ENCODE measurements at regions not wholly inside any gene's neighbourhood (a gene's known extent, or its start where the extent isn't known, plus 50 kb on each side); places are given as distances from the start of the nearest gene placed in this dataset.
"Not testable (repeated sequence)": the region's sequence is repeated elsewhere in the genome, so short reads cannot be mapped to it uniquely, and the experiment has no call there.

- no peak for DNase-seq
Measured at GRCh38 chr5:17896605-17897004, 262.3 kb downstream of the TAF11L14 start.

DNA sequence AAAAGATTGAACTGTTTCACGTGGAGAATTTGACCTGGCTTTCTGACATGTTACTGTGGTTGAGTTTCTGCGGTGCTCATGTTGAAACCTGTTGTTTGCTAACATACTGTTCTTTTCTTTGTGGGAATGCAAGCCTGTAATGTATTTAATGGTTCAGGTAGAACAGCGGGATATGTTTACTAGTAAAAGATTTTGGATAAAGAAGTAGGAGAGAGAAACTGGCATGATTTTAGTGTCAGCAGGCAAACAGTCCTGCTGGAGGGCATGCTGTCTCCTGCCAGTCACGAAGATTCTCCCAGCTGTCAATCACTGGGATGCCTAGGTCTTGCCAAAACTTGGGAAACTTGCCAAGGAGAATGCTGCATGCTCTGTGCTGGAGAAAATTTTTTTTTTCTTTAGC, 263.5 kb downstream of the TAF11L14 start:
- DNase-seq, result no peak

GRCh38 chr5:17898766-17899165, 264.5 kb downstream of the TAF11L14 start:
- DNase-seq, result no peak

DNA sequence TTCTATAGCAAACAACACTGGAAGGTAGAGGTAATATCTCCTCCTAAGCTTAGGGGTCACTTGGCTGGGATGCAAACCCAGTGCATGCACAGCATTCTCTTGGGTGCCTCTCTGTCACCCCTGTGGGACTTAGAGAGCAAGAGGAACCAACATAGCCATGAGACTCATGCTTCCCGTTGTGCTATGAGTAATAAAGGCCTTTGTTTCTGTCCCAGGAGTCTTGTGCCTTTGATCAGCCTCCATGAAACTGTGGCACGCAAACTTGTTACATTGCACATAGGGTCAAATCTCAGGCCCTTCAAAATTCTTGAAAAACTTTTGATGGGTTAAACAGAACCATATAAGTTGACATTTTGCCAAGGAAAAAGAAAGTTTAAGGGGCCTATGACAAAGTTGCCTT, 272.8 kb downstream of the TAF11L14 start:
- no peak for DNase-seq

GRCh38 chr5:17910318-17910717, 276.1 kb downstream of the TAF11L14 start:
- DNase-seq, result no peak

GRCh38 chr5:17912794-17913193, 278.5 kb downstream of the TAF11L14 start:
- DNase-seq, result no peak

DNA sequence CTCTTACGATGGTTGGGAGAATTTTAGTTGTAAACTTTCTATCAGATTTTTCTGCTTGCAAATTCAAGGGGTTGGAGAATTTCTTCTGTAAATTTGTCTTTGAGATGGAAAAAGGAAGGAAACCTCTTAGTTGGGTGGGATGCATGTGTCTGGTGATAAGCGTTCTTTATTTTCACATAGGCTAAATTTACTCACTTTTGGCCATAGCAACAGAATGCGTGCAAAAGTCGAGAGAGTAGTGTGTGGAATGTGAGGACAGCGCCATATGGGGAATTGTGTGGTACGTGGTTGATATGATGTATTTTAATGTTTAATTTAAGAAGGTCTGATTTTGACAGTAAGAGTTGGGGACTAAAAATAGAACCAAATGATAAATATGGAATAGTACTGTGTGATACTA, 282.2 kb downstream of the TAF11L14 start:
- no peak for DNase-seq

DNA sequence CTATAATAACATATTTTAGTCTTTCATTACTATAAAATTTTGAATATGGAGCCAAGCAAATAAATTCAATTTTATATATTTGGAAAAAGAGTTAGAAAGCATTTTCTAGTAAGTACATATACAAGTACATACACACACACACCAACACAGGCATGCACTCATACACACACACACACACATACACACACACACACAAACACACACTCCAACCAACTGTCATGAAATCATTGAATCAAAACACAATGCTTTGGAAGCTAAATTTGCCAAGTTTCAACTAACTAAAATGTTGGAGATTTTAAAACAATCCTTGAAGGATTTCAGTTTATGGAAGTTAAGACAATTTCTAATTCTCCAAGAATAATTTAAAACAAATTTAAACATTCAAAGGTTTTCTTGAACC, 283.2 kb downstream of the TAF11L14 start:
- DNase-seq, result no peak

DNA sequence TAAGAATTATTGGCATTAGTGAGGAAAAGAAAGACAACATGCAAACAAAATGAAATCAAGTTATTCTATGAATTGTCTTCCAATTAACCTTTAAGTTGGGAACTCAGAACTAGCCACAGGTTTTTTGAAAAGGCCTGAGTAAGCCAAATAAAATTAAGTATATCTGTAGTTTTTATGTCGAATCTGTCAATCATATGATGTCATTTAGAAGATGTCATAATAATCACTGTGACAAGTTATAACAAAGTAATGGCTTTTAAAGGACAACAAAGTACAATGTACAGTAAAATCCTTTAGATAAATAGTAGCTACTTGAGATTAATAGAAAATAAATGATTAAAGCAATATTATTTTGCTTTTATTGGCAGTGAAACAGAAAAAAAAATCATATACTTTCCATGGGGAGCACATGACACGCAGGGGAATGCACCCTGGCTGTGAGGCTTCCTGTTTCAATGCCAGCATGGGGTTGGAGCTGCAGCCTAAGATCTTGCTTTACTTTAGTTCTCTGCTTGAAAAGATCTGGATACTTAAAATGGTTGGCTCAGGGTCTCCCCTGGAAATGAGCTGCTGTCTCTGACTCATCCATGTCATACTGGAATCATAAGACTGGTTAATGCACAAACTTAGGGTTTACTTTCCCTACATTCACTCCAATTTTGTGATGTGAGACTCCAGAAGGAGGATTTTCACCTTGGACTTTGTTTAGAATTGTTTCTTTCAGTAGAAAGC, 284.3 kb downstream of the TAF11L14 start:
- no peak for DNase-seq

DNA sequence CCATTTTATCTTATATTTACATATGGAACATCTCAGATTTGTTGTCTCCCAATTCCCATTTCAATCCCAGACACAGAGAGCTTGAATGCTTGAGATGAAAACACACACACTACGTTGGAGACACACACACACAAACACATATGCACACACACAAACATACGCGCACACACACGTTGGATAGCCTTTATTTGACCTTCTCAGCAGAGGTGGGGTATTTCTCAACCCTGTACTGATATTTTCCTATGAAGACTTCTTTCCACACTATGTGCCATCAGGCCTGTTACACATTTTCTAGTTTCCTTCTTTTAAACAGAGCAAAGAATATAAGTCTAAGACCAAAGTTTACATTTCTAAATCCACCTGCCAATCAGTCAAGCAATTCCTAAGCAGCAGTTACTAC, 291.0 kb downstream of the TAF11L14 start:
- no peak for DNase-seq

GRCh38 chr5:17928581-17928981, 294.3 kb downstream of the TAF11L14 start:
- DNase-seq, result no peak

DNA sequence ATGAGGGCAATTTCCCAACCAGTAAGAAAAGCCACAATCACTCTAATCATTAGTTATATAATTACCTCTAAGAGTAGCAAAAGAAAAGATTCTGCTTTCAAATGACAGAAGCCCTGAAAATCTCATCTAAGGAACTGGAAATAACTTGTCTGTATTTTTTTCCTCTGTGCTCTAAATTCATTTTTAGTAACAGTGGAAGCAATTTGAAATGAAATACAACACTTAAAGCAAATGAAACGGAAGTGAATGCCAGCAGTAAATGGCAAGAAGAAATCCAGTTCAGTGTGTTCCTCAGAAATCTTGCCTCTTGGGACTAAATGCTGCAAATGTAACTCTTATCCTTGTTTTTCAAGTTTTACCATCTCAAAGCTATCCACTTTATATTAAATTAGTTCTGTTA, 294.9 kb downstream of the TAF11L14 start:
- DNase-seq, result no peak

GRCh38 chr5:17930346-17930745, 296.1 kb downstream of the TAF11L14 start:
- DNase-seq, result no peak

GRCh38 chr5:17944046-17944445, 309.8 kb downstream of the TAF11L14 start:
- no peak for DNase-seq

DNA sequence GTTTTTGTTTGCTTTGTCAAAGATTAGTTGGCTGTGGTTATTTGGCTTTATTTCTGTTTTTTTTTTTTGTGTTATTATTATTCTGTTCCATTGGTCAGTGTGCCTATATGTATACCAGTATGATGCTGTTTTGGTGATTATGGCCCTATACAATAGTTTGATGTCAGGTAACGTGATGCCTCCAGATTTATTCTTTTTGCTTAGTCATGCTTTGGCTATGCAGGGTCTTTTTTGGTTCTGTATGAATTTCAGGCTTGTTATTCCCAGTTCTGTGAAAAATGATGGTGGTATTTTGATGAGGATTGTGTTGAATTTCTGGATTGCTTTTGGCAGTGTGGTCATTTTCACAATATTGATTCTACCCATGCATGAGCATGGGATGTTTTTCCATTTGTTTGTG, 312.8 kb downstream of the TAF11L14 start:
- DNase-seq, result no peak

- DNase-seq, result no peak
Measured at GRCh38 chr5:17951392-17952169, 317.3 kb downstream of the TAF11L14 start.

DNA sequence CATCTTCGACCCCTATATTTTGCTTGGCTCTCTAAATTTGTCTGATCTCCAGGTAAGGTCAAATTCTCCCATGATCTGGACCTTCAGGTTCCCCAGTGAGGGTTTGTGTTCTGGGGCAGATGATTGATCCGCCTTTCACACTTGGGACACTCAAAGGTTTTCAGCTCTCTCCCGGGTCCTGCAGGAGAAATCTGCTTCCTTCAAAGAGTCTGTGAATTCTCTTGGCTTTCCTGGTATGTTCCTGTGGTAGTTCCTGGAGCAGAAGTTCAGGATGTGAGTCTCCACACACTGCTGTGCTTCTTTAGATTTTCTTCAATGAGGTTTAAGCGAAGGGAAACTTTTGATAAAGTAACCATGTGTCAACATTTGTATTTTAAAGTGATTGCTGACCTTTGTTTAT, 318.0 kb downstream of the TAF11L14 start:
- DNase-seq, result no peak

DNA sequence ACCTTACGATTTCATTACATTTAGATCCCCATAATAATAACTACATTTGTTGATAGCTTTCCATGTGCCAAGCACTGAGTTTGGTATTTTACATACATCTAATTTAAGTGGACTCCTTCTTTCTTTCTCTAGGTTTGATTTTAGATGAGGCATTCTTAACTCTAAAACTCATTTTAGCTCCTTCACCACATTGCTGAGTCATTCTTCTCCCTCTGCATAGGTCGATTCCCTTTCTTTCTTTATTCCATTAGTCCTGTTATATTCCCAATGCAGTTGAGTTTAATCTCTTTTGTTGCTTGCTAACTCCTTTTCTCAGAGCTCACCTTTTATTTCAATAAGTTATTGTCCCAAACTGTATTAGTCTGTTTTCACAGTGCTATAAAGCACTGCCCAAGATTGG, 329.8 kb downstream of the TAF11L14 start:
- no peak for DNase-seq

DNA sequence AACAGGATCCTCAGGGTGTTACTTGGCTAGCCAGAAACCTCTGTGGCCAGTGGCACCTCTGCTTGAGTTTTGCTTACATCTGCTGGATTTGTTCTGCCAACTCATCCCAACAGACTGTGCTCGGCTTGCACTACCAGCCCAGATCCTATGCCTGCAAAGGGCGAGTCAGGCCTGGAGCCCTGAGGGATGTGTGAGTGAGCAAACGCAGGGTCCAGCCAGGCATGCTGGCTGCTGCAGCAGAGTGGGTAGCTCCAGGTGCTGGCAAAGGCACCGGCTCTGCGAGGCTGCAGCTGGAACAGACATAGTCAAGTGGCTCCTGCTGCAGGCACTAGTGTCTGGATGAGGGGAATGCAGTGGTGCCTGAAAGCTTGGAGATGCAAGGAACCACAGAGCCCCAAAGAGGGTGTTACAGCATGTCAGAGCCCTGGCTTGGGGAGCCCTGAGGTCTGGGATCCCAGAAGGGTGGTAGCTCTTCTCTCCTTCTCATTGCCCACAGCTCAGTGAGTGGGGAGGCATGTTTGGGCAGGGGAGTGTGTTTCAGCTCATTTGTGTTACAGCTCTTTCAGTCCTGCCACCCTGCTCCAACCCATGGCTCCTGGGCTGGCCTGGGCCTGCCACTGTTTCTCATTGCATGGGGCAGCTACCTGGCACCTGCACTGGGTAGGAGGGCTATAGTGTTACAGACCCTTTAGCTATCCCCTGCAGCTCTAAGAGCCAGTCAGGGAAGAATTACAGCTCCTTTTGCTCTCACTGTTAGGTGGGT, 332.6 kb downstream of the TAF11L14 start:
- DNase-seq, result no peak

DNA sequence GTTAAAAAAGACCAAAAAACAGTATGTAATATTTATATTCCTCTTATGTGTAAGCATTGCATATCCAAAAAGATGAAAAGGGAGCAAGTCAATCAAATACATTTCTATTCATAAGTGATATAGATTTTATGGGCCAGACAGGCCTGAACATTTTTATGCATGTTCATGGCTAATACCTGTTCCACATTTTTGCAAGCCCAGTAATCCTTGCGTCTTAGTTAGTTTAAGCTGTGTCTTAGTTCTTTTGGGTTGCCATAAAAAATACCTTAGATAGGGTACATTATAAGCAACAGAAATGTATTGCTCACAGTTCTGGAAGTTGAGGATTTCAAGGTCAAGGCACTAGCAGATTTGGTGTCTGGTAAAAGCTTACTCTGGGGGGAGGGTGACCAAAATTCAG, 342.1 kb downstream of the TAF11L14 start:
- no peak for DNase-seq

DNA sequence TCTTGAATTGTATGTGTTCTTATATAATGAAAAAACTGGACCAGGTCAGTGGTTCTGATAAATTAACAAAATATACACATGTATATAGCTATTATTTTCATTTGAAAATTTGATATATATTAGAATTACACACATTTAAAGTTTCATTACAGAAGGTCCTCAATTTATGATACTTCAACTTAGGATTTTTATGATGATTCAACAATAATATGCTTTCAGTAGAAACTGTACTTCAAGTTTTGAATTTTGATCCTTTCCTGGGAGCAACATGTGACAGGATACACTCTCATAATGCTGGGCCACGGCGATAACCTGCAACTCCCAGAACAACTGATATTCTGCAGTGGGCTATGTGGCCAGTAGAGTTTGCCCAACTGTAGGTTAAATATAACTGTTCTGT, 344.7 kb downstream of the TAF11L14 start:
- no peak for DNase-seq

- DNase-seq, result not testable (repeated sequence)
Measured at GRCh38 chr5:17982626-17983025, 348.4 kb downstream of the TAF11L14 start.

GRCh38 chr5:17989036-17989435, 354.8 kb downstream of the TAF11L14 start:
- DNase-seq, result no peak

Measured in CD4-positive, alpha-beta T cell treated with Interleukin-17A for 1 hour (primary cell).